ENCODE measurements at regions not wholly inside any gene's neighbourhood (a gene's known extent, or its start where the extent isn't known, plus 50 kb on each side); places are given as distances from the start of the nearest gene placed in this dataset.

DNA sequence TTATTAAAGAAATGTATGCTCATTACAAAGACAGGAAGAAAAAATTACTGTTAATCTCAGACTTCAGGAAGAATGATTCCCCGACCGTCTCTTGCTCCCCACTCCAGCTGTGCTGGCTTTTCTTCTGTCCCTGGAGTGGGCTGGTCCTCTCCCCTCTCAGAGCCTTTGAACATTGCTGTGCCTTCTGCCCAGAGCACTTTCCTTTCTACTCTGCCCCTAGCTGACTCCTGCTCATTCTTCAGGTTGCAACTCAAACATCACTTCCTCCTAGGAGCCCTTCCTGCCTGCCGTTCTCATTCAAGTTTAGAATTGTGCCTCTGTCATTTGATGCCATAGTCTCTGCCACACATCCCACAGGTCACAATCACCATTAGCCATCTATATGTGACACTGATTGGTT, 329.5 kb downstream of the MIAT start:
- TF ChIP-seq, protein P1, sequence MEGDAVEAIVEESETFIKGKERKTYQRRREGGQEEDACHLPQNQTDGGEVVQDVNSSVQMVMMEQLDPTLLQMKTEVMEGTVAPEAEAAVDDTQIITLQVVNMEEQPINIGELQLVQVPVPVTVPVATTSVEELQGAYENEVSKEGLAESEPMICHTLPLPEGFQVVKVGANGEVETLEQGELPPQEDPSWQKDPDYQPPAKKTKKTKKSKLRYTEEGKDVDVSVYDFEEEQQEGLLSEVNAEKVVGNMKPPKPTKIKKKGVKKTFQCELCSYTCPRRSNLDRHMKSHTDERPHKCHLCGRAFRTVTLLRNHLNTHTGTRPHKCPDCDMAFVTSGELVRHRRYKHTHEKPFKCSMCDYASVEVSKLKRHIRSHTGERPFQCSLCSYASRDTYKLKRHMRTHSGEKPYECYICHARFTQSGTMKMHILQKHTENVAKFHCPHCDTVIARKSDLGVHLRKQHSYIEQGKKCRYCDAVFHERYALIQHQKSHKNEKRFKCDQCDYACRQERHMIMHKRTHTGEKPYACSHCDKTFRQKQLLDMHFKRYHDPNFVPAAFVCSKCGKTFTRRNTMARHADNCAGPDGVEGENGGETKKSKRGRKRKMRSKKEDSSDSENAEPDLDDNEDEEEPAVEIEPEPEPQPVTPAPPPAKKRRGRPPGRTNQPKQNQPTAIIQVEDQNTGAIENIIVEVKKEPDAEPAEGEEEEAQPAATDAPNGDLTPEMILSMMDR (IDR thresholded peaks at IDR 0.05; ENCODE audit: low read depth, low read length), result no peak
- no peak for TF ChIP-seq EZH2phosphoT487 (IDR thresholded peaks at IDR 0.05; ENCODE audit: low read depth)
